ENCODE measurements at regions not wholly inside any gene's neighbourhood (a gene's known extent, or its start where the extent isn't known, plus 50 kb on each side); places are given as distances from the start of the nearest gene placed in this dataset.

DNA sequence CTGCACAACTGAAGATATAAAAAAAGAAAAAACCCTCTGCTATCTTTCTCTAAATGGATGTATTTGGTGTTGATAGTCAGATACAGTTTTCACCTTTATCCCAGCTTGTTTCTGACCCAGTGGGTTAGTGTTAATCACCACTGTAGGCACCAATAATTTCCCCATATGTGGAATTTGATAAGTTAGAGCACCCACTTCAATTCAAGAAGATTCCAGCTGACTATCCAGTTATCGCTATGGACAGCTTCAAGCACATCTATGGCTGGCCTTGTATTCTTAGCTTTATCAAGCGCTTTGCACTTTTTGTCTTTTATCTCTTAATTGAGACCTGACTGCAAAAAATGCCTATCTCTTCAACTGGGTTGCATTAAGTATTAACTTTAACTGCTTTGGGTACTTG is 200.4 kb downstream of the NR4A2 start:
- no peaks in the 10 kb centered on the region for H3K36me3 Mint-ChIP-seq (ENCODE audit: low read depth, unreplicated experiment)
- no peaks in the 10 kb centered on the region for H3K9me3 Mint-ChIP-seq (ENCODE audit: unreplicated experiment)
- H3K27me3 Mint-ChIP-seq (ENCODE audit: unreplicated experiment) = no peaks in the 10 kb centered on the region
- DNase-seq (ENCODE audit: low spot score) = no peak
- H3K4me3 Mint-ChIP-seq (ENCODE audit: unreplicated experiment) = no peak overlapping the region
- H3K4me1 Mint-ChIP-seq (ENCODE audit: unreplicated experiment) = no peaks in the 10 kb centered on the region
- no peak overlapping the region for H3K27ac Mint-ChIP-seq (ENCODE audit: unreplicated experiment)
- TF ChIP-seq, protein P1, sequence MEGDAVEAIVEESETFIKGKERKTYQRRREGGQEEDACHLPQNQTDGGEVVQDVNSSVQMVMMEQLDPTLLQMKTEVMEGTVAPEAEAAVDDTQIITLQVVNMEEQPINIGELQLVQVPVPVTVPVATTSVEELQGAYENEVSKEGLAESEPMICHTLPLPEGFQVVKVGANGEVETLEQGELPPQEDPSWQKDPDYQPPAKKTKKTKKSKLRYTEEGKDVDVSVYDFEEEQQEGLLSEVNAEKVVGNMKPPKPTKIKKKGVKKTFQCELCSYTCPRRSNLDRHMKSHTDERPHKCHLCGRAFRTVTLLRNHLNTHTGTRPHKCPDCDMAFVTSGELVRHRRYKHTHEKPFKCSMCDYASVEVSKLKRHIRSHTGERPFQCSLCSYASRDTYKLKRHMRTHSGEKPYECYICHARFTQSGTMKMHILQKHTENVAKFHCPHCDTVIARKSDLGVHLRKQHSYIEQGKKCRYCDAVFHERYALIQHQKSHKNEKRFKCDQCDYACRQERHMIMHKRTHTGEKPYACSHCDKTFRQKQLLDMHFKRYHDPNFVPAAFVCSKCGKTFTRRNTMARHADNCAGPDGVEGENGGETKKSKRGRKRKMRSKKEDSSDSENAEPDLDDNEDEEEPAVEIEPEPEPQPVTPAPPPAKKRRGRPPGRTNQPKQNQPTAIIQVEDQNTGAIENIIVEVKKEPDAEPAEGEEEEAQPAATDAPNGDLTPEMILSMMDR (IDR thresholded peaks at IDR 0.05; ENCODE audit: unreplicated experiment) = no peak

DNA sequence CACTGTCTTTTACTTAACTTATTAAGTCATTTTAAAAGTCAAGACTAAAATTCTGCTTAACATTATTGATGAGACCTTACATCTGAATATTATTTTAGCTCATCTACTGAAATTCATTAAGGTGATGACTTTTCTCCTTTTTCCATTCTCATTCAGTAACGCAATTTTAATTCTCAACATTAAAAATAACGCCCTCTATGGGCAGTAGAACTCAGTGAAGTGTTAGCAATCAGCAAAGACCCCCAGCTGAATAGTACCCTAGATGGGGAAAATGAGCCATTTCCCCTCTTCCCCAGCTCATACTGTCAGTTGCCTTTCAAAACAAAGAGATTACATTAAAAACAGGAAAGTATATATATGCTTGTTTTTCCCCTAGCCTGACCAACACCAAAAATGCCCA is 203.3 kb downstream of the NR4A2 start:
- H3K4me1 Mint-ChIP-seq (ENCODE audit: unreplicated experiment) = no peaks in the 10 kb centered on the region
- TF ChIP-seq, protein P1 (IDR thresholded peaks at IDR 0.05; ENCODE audit: unreplicated experiment) = peak; percentile 46
- no peak for DNase-seq (ENCODE audit: low spot score)
- no peaks in the 10 kb centered on the region for H3K9me3 Mint-ChIP-seq (ENCODE audit: unreplicated experiment)
- no peak overlapping the region for H3K27ac Mint-ChIP-seq (ENCODE audit: unreplicated experiment)
- H3K36me3 Mint-ChIP-seq (ENCODE audit: low read depth, unreplicated experiment) = no peaks in the 10 kb centered on the region
- no peaks in the 10 kb centered on the region for H3K27me3 Mint-ChIP-seq (ENCODE audit: unreplicated experiment)
- no peak overlapping the region for H3K4me3 Mint-ChIP-seq (ENCODE audit: unreplicated experiment)

DNA sequence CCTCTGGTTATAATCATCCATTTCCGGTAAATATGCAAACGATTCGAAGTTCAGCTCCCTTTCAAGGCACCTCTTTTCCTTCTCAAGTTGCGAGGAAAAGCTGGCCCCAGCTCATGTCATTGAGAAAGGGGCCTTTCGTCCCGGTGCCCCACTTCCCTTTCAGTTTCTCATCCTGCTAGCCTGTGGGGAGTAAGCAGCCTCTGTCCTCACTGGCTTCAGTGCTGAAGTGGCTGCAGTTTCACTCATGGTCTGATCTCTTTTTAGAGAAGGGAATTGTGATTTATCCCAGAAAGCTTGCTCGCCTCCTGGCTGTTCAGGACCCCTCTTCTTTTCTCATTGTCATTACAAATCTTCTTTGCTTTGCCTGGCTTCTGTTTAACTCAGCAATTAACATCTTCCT is 207.5 kb downstream of the NR4A2 start:
- TF ChIP-seq, protein P1 (IDR thresholded peaks at IDR 0.05; ENCODE audit: unreplicated experiment) = no peak
- no peaks in the 10 kb centered on the region for H3K4me1 Mint-ChIP-seq (ENCODE audit: unreplicated experiment)
- DNase-seq (ENCODE audit: low spot score) = no peak
- H3K36me3 Mint-ChIP-seq (ENCODE audit: low read depth, unreplicated experiment) = no peaks in the 10 kb centered on the region
- H3K9me3 Mint-ChIP-seq (ENCODE audit: unreplicated experiment) = no peaks in the 10 kb centered on the region
- H3K27me3 Mint-ChIP-seq (ENCODE audit: unreplicated experiment) = no peaks in the 10 kb centered on the region
- no peak overlapping the region for H3K27ac Mint-ChIP-seq (ENCODE audit: unreplicated experiment)
- no peak overlapping the region for H3K4me3 Mint-ChIP-seq (ENCODE audit: unreplicated experiment)

DNA sequence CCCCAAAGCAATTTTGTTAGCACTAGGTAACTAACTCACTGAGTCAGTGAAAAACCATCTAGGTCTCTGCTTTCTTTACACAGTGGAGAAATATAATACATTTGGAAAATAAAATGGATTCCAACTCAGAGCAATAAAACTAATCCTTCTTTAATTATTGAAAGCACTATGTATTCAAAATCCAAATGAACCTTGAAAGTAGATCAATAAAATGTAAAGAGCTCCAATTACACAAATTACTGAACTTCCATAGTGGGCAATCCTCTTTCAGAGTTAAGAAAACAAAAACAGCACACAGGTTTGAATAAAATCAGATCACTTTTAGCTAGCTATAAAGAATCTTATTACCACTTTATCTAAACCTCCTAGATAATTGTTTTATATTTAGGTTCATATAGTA is 208.1 kb downstream of the NR4A2 start:
- no peak for DNase-seq (ENCODE audit: low spot score)
- Mint-ChIP-seq H3K27ac (ENCODE audit: unreplicated experiment) (no peak overlapping the region), H3K36me3 (ENCODE audit: low read depth, unreplicated experiment) (no peaks in the 10 kb centered on the region), H3K27me3 (ENCODE audit: unreplicated experiment) (no peaks in the 10 kb centered on the region), H3K9me3 (ENCODE audit: unreplicated experiment) (no peaks in the 10 kb centered on the region), H3K4me1 (ENCODE audit: unreplicated experiment) (no peaks in the 10 kb centered on the region), H3K4me3 (ENCODE audit: unreplicated experiment) (no peak overlapping the region)
- TF ChIP-seq, protein P1 (IDR thresholded peaks at IDR 0.05; ENCODE audit: unreplicated experiment) = no peak

DNA sequence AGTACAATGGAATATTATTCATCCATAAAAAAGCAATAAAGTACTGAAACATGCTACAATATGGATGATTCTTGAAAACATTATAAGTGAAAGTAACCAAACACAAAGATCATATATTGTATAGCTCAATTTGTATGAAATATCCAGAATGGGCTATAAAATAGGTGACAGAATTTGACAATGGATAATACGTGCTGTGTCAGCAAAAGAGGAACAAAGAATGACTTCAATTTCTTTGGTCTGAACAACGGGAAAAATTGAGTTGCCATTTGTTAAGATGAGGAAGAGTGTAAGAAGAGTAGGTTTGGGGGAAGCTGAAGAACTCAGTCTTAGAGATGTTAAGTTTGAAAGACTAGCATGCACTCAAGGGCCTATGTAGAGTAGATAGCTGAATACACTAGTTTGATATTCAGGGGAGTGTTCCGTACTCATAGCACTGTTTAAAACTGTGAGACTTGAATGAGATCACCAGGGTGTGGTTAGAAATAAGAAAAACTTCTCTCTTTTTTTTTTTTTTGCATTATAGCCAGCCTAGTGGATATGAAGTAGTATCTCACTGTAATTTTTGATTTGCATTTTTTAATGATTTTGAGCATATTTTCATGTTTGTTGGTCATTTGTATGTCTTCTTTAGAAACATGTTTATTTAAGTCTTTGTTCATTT is 213.6 kb downstream of the NR4A2 start:
- Mint-ChIP-seq H3K27me3 (ENCODE audit: unreplicated experiment) (no peaks in the 10 kb centered on the region), H3K4me1 (ENCODE audit: unreplicated experiment) (no peaks in the 10 kb centered on the region), H3K9me3 (ENCODE audit: unreplicated experiment) (no peaks in the 10 kb centered on the region), H3K27ac (ENCODE audit: unreplicated experiment) (no peak overlapping the region), H3K4me3 (ENCODE audit: unreplicated experiment) (no peak overlapping the region), H3K36me3 (ENCODE audit: low read depth, unreplicated experiment) (no peaks in the 10 kb centered on the region)
- TF ChIP-seq, protein P1 (IDR thresholded peaks at IDR 0.05; ENCODE audit: unreplicated experiment) = no peak
- no peak for DNase-seq (ENCODE audit: low spot score)
